ENCODE measurements at regions not wholly inside any gene's neighbourhood (a gene's known extent, or its start where the extent isn't known, plus 50 kb on each side); places are given as distances from the start of the nearest gene placed in this dataset.

DNA sequence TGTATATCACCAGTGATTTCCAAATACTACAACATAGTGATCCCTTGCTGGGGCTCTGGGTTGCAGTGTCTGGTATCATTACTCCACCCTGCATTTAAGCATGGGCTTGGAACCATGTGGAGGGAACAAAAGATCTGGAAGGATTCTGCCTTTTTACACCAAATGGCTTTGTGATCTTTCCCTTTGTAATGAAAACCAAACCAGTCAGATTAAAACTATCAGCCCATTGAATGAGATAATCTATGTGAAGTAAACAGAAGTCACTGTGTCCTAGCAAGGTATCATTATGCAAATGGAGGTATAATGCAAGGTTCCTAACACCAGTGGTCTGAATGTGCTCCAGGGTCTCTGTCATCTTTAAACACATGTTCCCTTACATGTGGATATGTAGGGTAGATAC, 474.7 kb upstream of the TNP1 start:
- TF ChIP-seq CTCF (conservative IDR thresholded peaks at IDR 0.05; ENCODE audit: low read depth, low read length), result no peak
- no peak for TF ChIP-seq EZH2 (IDR thresholded peaks at IDR 0.05; ENCODE audit: borderline replicate concordance, low read depth, low read length, poor library complexity, severe bottlenecking)
